Rectal smooth muscle tissue (tissue), 1 donor: ENCODE measurements at regions not wholly inside any gene's neighbourhood (a gene's known extent, or its start where the extent isn't known, plus 50 kb on each side); places are given as distances from the start of the nearest gene placed in this dataset.
A peak's percentile ranks its signal among the peaks of the same experiment; 100 is the strongest.
"Not testable (repeated sequence)": the region's sequence is repeated elsewhere in the genome, so short reads cannot be mapped to it uniquely, and the experiment has no call there.

Experiments used
- H3K27ac ChIP-seq: one replicate; pipeline ENCODE4 v1.7.0; 2013; ENCODE audit warnings: low read depth, low read length, inconsistent platforms
- H3K27me3 ChIP-seq: one replicate; pipeline ENCODE4 v1.7.0; 2013; ENCODE audit warnings: low read length; ENCODE audit not compliant: control insufficient read depth, insufficient read depth
- H3K36me3 ChIP-seq: one replicate; pipeline ENCODE4 v1.7.0; 2013; ENCODE audit warnings: low read length; ENCODE audit not compliant: control insufficient read depth, insufficient read depth
- H3K4me1 ChIP-seq: one replicate; pipeline ENCODE4 v1.7.0; 2013; ENCODE audit warnings: low read length; ENCODE audit not compliant: control insufficient read depth, insufficient read depth
- H3K4me3 ChIP-seq: one replicate; pipeline ENCODE4 v1.7.0; 2013; ENCODE audit warnings: low read length
- H3K9ac ChIP-seq: one replicate; pipeline ENCODE4 v1.7.0; 2013; ENCODE audit warnings: low read length

GRCh38 chr5:158499075-158499891, 600.4 kb downstream of the EBF1 start:
- no peak overlapping the region for H3K27ac ChIP-seq
- H3K4me1 ChIP-seq, result no peaks in the 10 kb centered on the region
- no peaks in the 10 kb centered on the region for H3K36me3 ChIP-seq
- no peak overlapping the region for H3K9ac ChIP-seq
- H3K27me3 ChIP-seq, result no peaks in the 10 kb centered on the region
- no peak overlapping the region for H3K4me3 ChIP-seq

DNA sequence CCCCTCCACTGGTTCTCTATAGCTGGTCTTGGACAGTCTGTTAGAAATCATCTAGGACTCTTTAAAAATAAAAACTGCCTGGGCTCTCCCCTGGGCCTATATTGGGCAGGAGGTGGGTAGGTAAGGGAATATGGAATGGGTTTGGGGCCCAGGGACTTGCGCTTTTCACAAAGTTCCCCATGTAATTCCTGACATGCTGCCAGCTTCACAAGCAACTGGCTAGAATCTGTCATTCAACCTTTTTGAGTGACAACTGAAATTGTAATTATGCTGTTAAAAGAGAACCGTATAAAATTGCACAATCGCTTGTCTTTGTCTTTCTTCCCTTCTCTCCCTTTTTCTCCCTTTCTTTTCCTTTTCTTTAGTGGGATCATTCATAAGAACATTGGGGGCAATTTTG, 603.1 kb downstream of the EBF1 start:
- H3K27me3 ChIP-seq, result no peaks in the 10 kb centered on the region
- H3K36me3 ChIP-seq, result no peaks in the 10 kb centered on the region
- H3K4me3 ChIP-seq, result no peak overlapping the region
- H3K9ac ChIP-seq, result no peak overlapping the region
- H3K4me1 ChIP-seq, result peaks cover 5% of the 10 kb centered on the region
- H3K27ac ChIP-seq, result no peak overlapping the region

DNA sequence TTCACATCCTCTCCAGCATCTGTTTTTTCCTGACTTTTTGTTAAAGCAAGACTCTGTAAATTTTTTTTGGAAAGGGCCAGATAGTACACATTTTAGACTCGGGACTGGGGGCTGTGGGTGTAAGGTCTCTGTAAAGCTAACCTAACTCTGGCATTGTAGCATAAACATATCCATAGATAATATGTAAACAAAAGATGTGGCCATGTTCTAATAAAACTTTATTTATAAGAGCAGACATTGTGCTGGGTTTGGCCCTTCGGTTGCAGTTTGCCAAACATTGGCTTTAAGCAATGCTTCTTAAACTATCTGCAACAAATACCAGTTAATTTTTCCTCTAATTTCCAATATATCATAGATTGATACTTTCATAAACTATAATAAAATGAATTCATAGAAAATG, 605.2 kb downstream of the EBF1 start:
- Histone ChIP-seq H3K27ac (no peak overlapping the region), H3K4me3 (no peak overlapping the region), H3K36me3 (no peaks in the 10 kb centered on the region), H3K4me1 (peaks cover 5% of the 10 kb centered on the region), H3K27me3 (no peaks in the 10 kb centered on the region), H3K9ac (no peak overlapping the region)

DNA sequence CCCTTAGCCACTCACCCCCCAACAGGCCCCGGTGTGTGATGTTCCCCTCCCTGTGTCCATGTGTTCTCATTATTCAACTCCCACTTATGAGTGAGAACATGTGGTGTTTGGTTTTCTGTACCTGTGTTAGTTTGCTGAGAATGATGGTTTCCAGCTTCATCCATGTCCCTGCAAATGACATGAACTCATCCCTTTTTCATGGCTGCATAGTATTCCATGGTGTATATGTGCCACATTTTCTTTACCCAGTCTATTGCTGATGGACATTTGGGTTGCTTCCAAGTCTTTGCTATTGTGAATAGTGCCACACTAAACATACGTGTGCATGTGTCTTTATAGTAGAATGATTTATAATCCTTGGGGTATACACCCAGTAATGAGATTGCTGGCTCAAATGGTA, 605.7 kb downstream of the EBF1 start:
- H3K27me3 ChIP-seq, H3K27ac ChIP-seq, H3K4me3 ChIP-seq, H3K9ac ChIP-seq, H3K4me1 ChIP-seq, H3K36me3 ChIP-seq: not testable (repeated sequence)

- no peak overlapping the region for H3K4me3 ChIP-seq
- no peaks in the 10 kb centered on the region for H3K27me3 ChIP-seq
- no peak overlapping the region for H3K9ac ChIP-seq
- H3K27ac ChIP-seq, result no peak overlapping the region
- H3K36me3 ChIP-seq, result no peaks in the 10 kb centered on the region
- peaks cover 5% of the 10 kb centered on the region for H3K4me1 ChIP-seq
Measured at GRCh38 chr5:158492841-158493242, 606.9 kb downstream of the EBF1 start.

DNA sequence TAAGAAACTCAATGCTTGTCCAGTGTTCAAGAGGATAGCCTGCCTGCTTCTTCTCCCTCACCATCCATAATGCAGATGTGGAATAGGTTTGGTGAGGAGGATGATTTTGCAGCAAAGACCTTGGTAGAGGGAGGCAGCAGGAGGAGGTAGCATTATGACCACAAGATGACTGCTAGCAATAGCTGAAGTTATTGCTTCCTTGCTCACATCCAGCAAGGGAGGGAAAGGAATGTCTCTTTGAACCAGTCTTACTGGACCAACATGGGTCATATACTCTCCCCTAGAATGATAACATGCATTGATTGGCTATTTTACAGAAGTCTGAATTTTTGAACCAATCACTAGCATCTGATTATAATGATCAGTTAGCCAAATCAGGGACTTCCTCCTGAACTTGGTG, 607.6 kb downstream of the EBF1 start:
- H3K4me1 ChIP-seq, result peaks cover 5% of the 10 kb centered on the region
- no peaks in the 10 kb centered on the region for H3K27me3 ChIP-seq
- H3K4me3 ChIP-seq, result no peak overlapping the region
- H3K9ac ChIP-seq, result no peak overlapping the region
- no peak overlapping the region for H3K27ac ChIP-seq
- H3K36me3 ChIP-seq, result no peaks in the 10 kb centered on the region

GRCh38 chr5:158487664-158488063, 612.1 kb downstream of the EBF1 start:
- no peaks in the 10 kb centered on the region for H3K27me3 ChIP-seq
- peaks cover 16% of the 10 kb centered on the region for H3K4me1 ChIP-seq
- no peak overlapping the region for H3K4me3 ChIP-seq
- no peak overlapping the region for H3K9ac ChIP-seq
- no peak overlapping the region for H3K27ac ChIP-seq
- no peaks in the 10 kb centered on the region for H3K36me3 ChIP-seq

GRCh38 chr5:158487156-158487555, 612.6 kb downstream of the EBF1 start:
- no peak overlapping the region for H3K9ac ChIP-seq
- H3K27me3 ChIP-seq, result no peaks in the 10 kb centered on the region
- no peak overlapping the region for H3K4me3 ChIP-seq
- peaks cover 14% of the 10 kb centered on the region for H3K4me1 ChIP-seq
- H3K36me3 ChIP-seq, result no peaks in the 10 kb centered on the region
- H3K27ac ChIP-seq, result no peak overlapping the region

DNA sequence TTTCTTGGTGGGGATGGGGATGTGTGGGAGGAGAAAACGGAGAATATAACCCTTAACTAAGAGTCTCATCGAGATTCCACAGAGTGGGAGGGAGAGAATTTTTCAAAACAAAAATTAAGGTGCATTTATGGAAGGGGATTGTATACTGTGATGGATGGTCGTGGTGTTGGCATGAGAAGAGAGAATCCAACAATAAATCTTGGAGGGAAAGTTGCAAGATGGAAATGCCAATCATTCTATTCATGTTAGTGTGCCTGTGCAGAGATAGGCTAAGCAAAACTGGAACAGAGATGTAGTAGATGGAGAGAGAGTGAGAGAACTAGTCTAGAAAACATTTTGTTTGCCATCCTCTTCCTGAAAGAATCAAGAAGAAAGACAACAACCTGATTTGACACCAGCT, 613.1 kb downstream of the EBF1 start:
- no peak overlapping the region for H3K27ac ChIP-seq
- H3K4me3 ChIP-seq, result no peak overlapping the region
- H3K4me1 ChIP-seq, result peaks cover 14% of the 10 kb centered on the region
- no peaks in the 10 kb centered on the region for H3K36me3 ChIP-seq
- no peak overlapping the region for H3K9ac ChIP-seq
- H3K27me3 ChIP-seq, result no peaks in the 10 kb centered on the region

GRCh38 chr5:158485604-158486081, 614.1 kb downstream of the EBF1 start:
- Histone ChIP-seq H3K4me1 (peaks cover 14% of the 10 kb centered on the region), H3K4me3 (no peak overlapping the region), H3K9ac (no peak overlapping the region), H3K27ac (peak overlapping the region; percentile 44), H3K27me3 (no peaks in the 10 kb centered on the region), H3K36me3 (no peaks in the 10 kb centered on the region)

- Histone ChIP-seq H3K36me3 (no peaks in the 10 kb centered on the region), H3K27me3 (no peaks in the 10 kb centered on the region), H3K27ac (peak overlapping the region; percentile 44), H3K4me1 (peaks cover 14% of the 10 kb centered on the region), H3K4me3 (no peak overlapping the region), H3K9ac (no peak overlapping the region)
Measured at GRCh38 chr5:158485047-158485446, 614.7 kb downstream of the EBF1 start.

DNA sequence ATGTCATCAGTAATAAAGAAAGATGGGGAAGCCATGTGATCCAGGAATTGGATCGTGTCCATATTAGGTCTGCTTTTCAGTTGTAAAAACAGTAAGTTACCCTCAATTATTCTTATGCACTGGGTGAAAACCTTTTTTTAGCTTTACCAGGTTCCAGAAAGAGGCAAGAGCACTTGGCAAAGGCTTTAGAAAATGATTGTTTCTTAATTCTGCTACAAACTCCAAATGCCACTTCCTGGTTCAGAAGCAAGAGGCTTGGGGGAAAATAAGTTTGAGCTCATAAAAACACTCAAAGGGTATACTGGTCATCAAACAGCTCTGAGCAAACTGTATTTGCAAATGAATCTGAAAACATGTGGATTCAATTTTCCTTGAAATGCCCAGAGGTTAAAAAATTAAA, 615.6 kb downstream of the EBF1 start:
- H3K27me3 ChIP-seq, result no peaks in the 10 kb centered on the region
- no peaks in the 10 kb centered on the region for H3K36me3 ChIP-seq
- no peak overlapping the region for H3K9ac ChIP-seq
- no peak overlapping the region for H3K27ac ChIP-seq
- H3K4me1 ChIP-seq, result peaks cover 14% of the 10 kb centered on the region
- no peak overlapping the region for H3K4me3 ChIP-seq

GRCh38 chr5:158483281-158483860, 616.3 kb downstream of the EBF1 start:
- H3K4me3 ChIP-seq, result no peak overlapping the region
- no peaks in the 10 kb centered on the region for H3K36me3 ChIP-seq
- H3K27ac ChIP-seq, result no peak overlapping the region
- H3K27me3 ChIP-seq, result no peaks in the 10 kb centered on the region
- no peak overlapping the region for H3K9ac ChIP-seq
- H3K4me1 ChIP-seq, result peaks cover 14% of the 10 kb centered on the region
